HepG2 (cell line): ENCODE measurements at regions not wholly inside any gene's neighbourhood (a gene's known extent, or its start where the extent isn't known, plus 50 kb on each side); places are given as distances from the start of the nearest gene placed in this dataset.

Source experiments
- ATAC-seq: fragments of 200-7000 bp; cut with Tn5 transposase; 3 replicates; pipeline ENCODE4 v1.9.1; 2020; ENCODE audit warnings: mild to moderate bottlenecking, moderate library complexity
- BruUV-seq: library from RNA; stranded (reverse); fragments of 400-500 nt; replicated peaks from 2 replicates; lab custom pipeline; 2021; lab: Mats Ljungman, UMichigan
- CTCF ChIA-PET: fragments of 300-600 bp; formaldehyde crosslinking; extraction: SDS; loops from one replicate; lab custom pipeline; 2021; ENCODE audit warnings: low total read pairs, inconsistent platforms, low intra/inter-chr PET ratio; lab: Yijun Ruan, JAX
- POLR2A ChIA-PET: fragments of 350-600 bp; sonication (Branson Sonifier 250); formaldehyde crosslinking; loops from one replicate; lab custom pipeline; 2020; ENCODE audit warnings: antibody characterized with exemption, inconsistent platforms; lab: Yijun Ruan, JAX
- DNase-seq: peaks from one replicate; pipeline ENCODE4 v3.0.0-alpha.2; 2015; ENCODE audit warnings: low spot score
- FAIRE-seq: peaks from 3 replicates; lab custom pipeline; 2011; peaks lifted over from hg19 to GRCh38; lab: Jason Lieb, UNC
- H2AFZ ChIP-seq: one replicate; pipeline ENCODE4 v1.6.1; 2011; ENCODE audit warnings: low read length, inconsistent platforms
- H3K27ac ChIP-seq: fragments of 300-600 bp; 3 replicates; pipeline ENCODE4 v1.8.0; 2011; ENCODE audit warnings: mixed run types, mild to moderate bottlenecking, mixed read lengths, low read length, inconsistent platforms; ENCODE audit not compliant: insufficient read depth; ENCODE audit errors: extremely low read length
- H3K27me3 ChIP-seq, 2 experiments: fragments of 200-600 bp in 1 of 2; 2 replicates in 1 of 2; 3 replicates in 1 of 2; pipeline versions ENCODE4 v1.6.0 to v1.8.0; 2011; ENCODE audit warnings: low read length in 2 of 2, mild to moderate bottlenecking in 2 of 2, moderate library complexity in 2 of 2, inconsistent platforms in 1 of 2; ENCODE audit not compliant: insufficient read depth in 2 of 2, control insufficient read depth in 1 of 2
- H3K36me3 ChIP-seq, 2 experiments: fragments of 200-600 bp in 1 of 2; replicated peaks in 1 of 2; 2 replicates in 1 of 2; 3 replicates in 1 of 2; pipeline versions ENCODE4 v1.5.1 to v1.8.0; 2011; ENCODE audit warnings: low read length in 2 of 2, inconsistent platforms in 1 of 2; ENCODE audit not compliant: insufficient read depth in 2 of 2, control insufficient read depth in 1 of 2
- H3K4me1 ChIP-seq: 2 replicates; pipeline ENCODE4 v1.5.1; 2012; ENCODE audit warnings: low read length, inconsistent platforms; ENCODE audit not compliant: insufficient read depth
- H3K4me2 ChIP-seq: 2 replicates; pipeline ENCODE4 v1.6.0; 2011; ENCODE audit warnings: low read depth, low read length, inconsistent platforms
- H3K4me3 ChIP-seq, 3 experiments: fragments of 200-600 bp in 1 of 3; sonication (generic), shearing (Covaris generic) in 1 of 3; replicated peaks in 1 of 3; 2 replicates each; pipeline ENCODE4 v1.5.1; 2011 to 2016; ENCODE audit warnings: low read length in 3 of 3, inconsistent platforms in 2 of 3, low read depth in 2 of 3, mild to moderate bottlenecking in 2 of 3, control low read depth in 1 of 3, mixed read lengths in 1 of 3; ENCODE audit not compliant: insufficient read depth in 1 of 3
- H3K79me2 ChIP-seq: one replicate; pipeline ENCODE4 v1.6.1; 2011; ENCODE audit warnings: low read length, inconsistent platforms; ENCODE audit not compliant: insufficient read depth
- H3K9ac ChIP-seq: 2 replicates; pipeline ENCODE4 v1.6.0; 2011; ENCODE audit warnings: mild to moderate bottlenecking, low read depth, low read length, inconsistent platforms; ENCODE audit not compliant: insufficient read depth
- H3K9me3 ChIP-seq: 2 replicates; pipeline ENCODE4 v1.5.1; 2012; ENCODE audit warnings: mild to moderate bottlenecking, low read length
- H4K20me1 ChIP-seq: 2 replicates; pipeline ENCODE4 v1.6.0; 2011; ENCODE audit warnings: inconsistent platforms, mild to moderate bottlenecking, low read length, moderate library complexity; ENCODE audit not compliant: insufficient read depth
- ARID3A ChIP-seq: IDR thresholded peaks from 2 replicates; pipeline ENCODE4 v1.6.1; 2012; ENCODE audit warnings: low read depth, low read length, improper control_type of control experiment
- GLMP ChIP-seq: sonication (generic); formaldehyde crosslinking; IDR thresholded peaks from 2 replicates; pipeline ENCODE4 v1.9.0; 2021; ENCODE audit warnings: missing genetic modification reagents, mild to moderate bottlenecking, borderline replicate concordance
- GZF1 ChIP-seq: sonication (generic); formaldehyde crosslinking; IDR thresholded peaks from 2 replicates; pipeline ENCODE4 v1.5.1; 2020; ENCODE audit warnings: mild to moderate bottlenecking, missing genetic modification reagents
- HNF4A ChIP-seq: sonication (generic); formaldehyde crosslinking; IDR thresholded peaks from 2 replicates; pipeline ENCODE4 v1.4.0; 2020; ENCODE audit warnings: missing genetic modification reagents
- ZBTB7A ChIP-seq: sonication (generic); formaldehyde crosslinking; IDR thresholded peaks from 2 replicates; pipeline ENCODE4 v1.8.0; 2022; ENCODE audit warnings: mild to moderate bottlenecking, missing genetic modification reagents
- ZNF160 ChIP-seq: sonication (generic); formaldehyde crosslinking; IDR thresholded peaks from 2 replicates; pipeline ENCODE4 v1.8.0; 2022; ENCODE audit warnings: mild to moderate bottlenecking, inconsistent platforms, missing genetic modification reagents
- ZNF225 ChIP-seq: sonication (generic); formaldehyde crosslinking; IDR thresholded peaks from 2 replicates; pipeline ENCODE4 v1.4.0; 2020; ENCODE audit warnings: mild to moderate bottlenecking, missing genetic modification reagents
- ZNF251 ChIP-seq: sonication (generic); formaldehyde crosslinking; IDR thresholded peaks from 2 replicates; pipeline ENCODE4 v1.9.0; 2021; ENCODE audit warnings: mild to moderate bottlenecking, missing genetic modification reagents
- WGBS: methylation state at CpG from one replicate; pipeline ENCODE4 v1.1.6; 2017; ENCODE audit warnings: low lambda C conversion rate; 5-methylcytosine and 5-hydroxymethylcytosine counted together
- in situ Hi-C: cut with HindIII; loops from 2 replicates; pipeline ENCODE4 v1.10.0; 2017; ENCODE audit warnings: low pct_unique_long_range_greater_than_20kb; ENCODE audit not compliant: extremely low pct_ligation_motif_present
- intact Hi-C: fragments of 100-400 bp; cut with micrococcal nuclease; formaldehyde crosslinking; loops from one replicate; pipeline ENCODE4 v1.10.0; 2022; ENCODE audit not compliant: unreplicated experiment
- TF ChIP-seq, protein P1 (sequence below): fragments of 450-650 bp; IDR thresholded peaks from 2 replicates; pipeline ENCODE4 v1.6.1; 2017; ENCODE audit warnings: mild to moderate bottlenecking

GRCh38 chr5:130731839-130732238, 433.2 kb downstream of the HINT1 start:
- ATAC-seq, result no peak
- CTCF ChIA-PET, result no interaction called here
- no peaks in the 10 kb centered on the region for H3K27me3 ChIP-seq
- FAIRE-seq, result no peak
- POLR2A ChIA-PET, result no interaction called here
- intact Hi-C loops (no loop called here), in situ Hi-C loops (no loop called here)
- no peaks in the 10 kb centered on the region for H3K79me2 ChIP-seq
- no peak overlapping the region for H2AFZ ChIP-seq
- H3K9ac ChIP-seq, result no peak overlapping the region
- no TSS peak for BruUV-seq
- H3K4me2 ChIP-seq, result no peak overlapping the region
- DNase-seq, result no peak
- H3K36me3 ChIP-seq, result no peaks in the 10 kb centered on the region
- H3K27ac ChIP-seq, result no peak overlapping the region
- H3K4me3 ChIP-seq, result no peak overlapping the region
- no peaks in the 10 kb centered on the region for H4K20me1 ChIP-seq
- 78% methylated on average over 4 of the region's 4 CpGs for WGBS
- peak; percentile 94; the same call in 1 of the 2 replicates for TF ChIP-seq ZNF160 (CRISPR knock-in tag)
- no peak for TF ChIP-seq ZBTB7A (CRISPR knock-in tag)
- peaks cover 11% of the 10 kb centered on the region for H3K9me3 ChIP-seq
- H3K4me1 ChIP-seq, result no peaks in the 10 kb centered on the region

DNA sequence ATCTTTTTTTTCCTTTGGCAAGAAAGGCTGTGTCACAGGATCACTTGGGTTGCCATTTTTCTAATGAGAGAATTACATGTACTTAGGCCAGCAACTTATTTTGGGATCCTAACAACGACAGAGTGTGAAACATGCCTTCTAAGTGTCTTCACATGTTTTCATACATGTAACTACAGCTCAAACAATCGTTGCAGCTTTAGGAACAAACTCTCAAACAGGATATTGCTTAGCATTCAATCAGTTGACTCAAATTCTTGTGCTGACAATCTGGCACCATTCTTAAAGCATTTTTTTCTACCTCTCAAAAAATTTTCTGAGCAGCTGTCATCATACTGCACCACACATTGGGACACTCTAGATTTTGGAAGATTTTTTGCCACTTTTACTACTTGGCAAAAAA, 435.5 kb downstream of the HINT1 start:
- no TSS peak for BruUV-seq
- POLR2A ChIA-PET, result no interaction called here
- DNase-seq, result no peak
- CTCF ChIA-PET, result no interaction called here
- H3K4me3 ChIP-seq, result no peak overlapping the region
- FAIRE-seq, result no peak
- H4K20me1 ChIP-seq, result no peaks in the 10 kb centered on the region
- 0% methylated on average over 2 of the region's 2 CpGs for WGBS
- H3K4me2 ChIP-seq, result no peak overlapping the region
- no peak overlapping the region for H2AFZ ChIP-seq
- no peak for ATAC-seq
- peaks cover 11% of the 10 kb centered on the region for H3K9me3 ChIP-seq
- H3K4me1 ChIP-seq, result no peaks in the 10 kb centered on the region
- TF ChIP-seq, protein P1, sequence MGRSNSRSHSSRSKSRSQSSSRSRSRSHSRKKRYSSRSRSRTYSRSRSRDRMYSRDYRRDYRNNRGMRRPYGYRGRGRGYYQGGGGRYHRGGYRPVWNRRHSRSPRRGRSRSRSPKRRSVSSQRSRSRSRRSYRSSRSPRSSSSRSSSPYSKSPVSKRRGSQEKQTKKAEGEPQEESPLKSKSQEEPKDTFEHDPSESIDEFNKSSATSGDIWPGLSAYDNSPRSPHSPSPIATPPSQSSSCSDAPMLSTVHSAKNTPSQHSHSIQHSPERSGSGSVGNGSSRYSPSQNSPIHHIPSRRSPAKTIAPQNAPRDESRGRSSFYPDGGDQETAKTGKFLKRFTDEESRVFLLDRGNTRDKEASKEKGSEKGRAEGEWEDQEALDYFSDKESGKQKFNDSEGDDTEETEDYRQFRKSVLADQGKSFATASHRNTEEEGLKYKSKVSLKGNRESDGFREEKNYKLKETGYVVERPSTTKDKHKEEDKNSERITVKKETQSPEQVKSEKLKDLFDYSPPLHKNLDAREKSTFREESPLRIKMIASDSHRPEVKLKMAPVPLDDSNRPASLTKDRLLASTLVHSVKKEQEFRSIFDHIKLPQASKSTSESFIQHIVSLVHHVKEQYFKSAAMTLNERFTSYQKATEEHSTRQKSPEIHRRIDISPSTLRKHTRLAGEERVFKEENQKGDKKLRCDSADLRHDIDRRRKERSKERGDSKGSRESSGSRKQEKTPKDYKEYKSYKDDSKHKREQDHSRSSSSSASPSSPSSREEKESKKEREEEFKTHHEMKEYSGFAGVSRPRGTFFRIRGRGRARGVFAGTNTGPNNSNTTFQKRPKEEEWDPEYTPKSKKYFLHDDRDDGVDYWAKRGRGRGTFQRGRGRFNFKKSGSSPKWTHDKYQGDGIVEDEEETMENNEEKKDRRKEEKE, result no peak
- TF ChIP-seq ZNF225 (CRISPR knock-in tag) (no peak), HNF4A (no peak), GZF1 (CRISPR knock-in tag) (no peak), ZNF251 (CRISPR knock-in tag) (no peak), ARID3A (no peak), GLMP (CRISPR knock-in tag) (no peak)
- H3K27ac ChIP-seq, result no peak overlapping the region
- in situ Hi-C loops (no loop called here), intact Hi-C loops (no loop called here)
- H3K79me2 ChIP-seq, result no peaks in the 10 kb centered on the region
- H3K9ac ChIP-seq, result no peak overlapping the region
- no peaks in the 10 kb centered on the region for H3K36me3 ChIP-seq
- no peaks in the 10 kb centered on the region for H3K27me3 ChIP-seq
